ENCODE measurements at regions not wholly inside any gene's neighbourhood (a gene's known extent, or its start where the extent isn't known, plus 50 kb on each side); places are given as distances from the start of the nearest gene placed in this dataset.

GRCh38 chr2:76019128-76019527 lies 308.4 kb upstream of the GCFC2 start:
- H3K4me1 ChIP-seq = no peaks in the 10 kb centered on the region
- 37 to 41% (median 37%) methylated on average over 2 of the region's 2 CpGs for WGBS, 3 donors
- H3K9me3 ChIP-seq = no peaks in the 10 kb centered on the region
- no peak overlapping the region for H3K4me3 ChIP-seq
- DNase-seq = no peak
- peak in 2 of 4 donors; percentile 40 to 71 for ATAC-seq
- intact Hi-C loops (cut with DNase I) = no loop called here
- TF ChIP-seq, protein P1, sequence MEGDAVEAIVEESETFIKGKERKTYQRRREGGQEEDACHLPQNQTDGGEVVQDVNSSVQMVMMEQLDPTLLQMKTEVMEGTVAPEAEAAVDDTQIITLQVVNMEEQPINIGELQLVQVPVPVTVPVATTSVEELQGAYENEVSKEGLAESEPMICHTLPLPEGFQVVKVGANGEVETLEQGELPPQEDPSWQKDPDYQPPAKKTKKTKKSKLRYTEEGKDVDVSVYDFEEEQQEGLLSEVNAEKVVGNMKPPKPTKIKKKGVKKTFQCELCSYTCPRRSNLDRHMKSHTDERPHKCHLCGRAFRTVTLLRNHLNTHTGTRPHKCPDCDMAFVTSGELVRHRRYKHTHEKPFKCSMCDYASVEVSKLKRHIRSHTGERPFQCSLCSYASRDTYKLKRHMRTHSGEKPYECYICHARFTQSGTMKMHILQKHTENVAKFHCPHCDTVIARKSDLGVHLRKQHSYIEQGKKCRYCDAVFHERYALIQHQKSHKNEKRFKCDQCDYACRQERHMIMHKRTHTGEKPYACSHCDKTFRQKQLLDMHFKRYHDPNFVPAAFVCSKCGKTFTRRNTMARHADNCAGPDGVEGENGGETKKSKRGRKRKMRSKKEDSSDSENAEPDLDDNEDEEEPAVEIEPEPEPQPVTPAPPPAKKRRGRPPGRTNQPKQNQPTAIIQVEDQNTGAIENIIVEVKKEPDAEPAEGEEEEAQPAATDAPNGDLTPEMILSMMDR (IDR thresholded peaks at IDR 0.05) = no peak
- H3K27me3 ChIP-seq (ENCODE audit: insufficient read depth in 3 of 3, low read length in 2 of 3) = no peaks in the 10 kb centered on the region
- no peak overlapping the region for H3K27ac ChIP-seq
- H3K36me3 ChIP-seq (ENCODE audit: insufficient read depth in 1 of 2, low read depth in 1 of 2) = no peaks in the 10 kb centered on the region

DNA sequence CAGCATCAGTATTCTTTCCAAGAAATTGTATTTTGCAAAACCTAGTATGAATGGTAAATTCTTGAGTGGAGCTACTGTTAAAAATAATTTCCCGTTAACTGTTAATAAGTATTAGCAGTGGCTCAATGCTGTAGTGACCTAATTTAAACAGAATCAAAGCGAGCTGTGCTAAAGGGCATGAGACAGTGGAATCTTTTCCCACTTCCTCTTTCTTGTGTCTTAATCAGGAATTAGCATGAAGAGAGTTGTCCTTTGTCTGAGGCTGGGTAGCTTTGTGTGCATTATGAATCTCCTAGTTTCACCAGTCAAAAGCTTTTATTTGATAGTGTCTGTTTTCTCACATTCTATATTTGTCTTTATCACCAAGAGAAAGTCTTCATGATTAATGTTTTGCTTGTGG lies 298.8 kb upstream of the GCFC2 start:
- ATAC-seq = no peak
- DNase-seq = no peak
- intact Hi-C loops (cut with DNase I) = no loop called here
- TF ChIP-seq, protein P1 (IDR thresholded peaks at IDR 0.05) = no peak
- Histone ChIP-seq H3K4me3 (no peak overlapping the region), H3K27ac (no peak overlapping the region), H3K36me3 (ENCODE audit: insufficient read depth in 1 of 2, low read depth in 1 of 2) (no peaks in the 10 kb centered on the region), H3K4me1 (no peaks in the 10 kb centered on the region), H3K9me3 (no peaks in the 10 kb centered on the region), H3K27me3 (ENCODE audit: insufficient read depth in 3 of 3, low read length in 2 of 3) (peaks cover 0 to 2% (median 0%) of the 10 kb centered on the region in 3 donors)
- WGBS, 3 donors = 78 to 81% (median 80%) methylated on average over 2 of the region's 2 CpGs

DNA sequence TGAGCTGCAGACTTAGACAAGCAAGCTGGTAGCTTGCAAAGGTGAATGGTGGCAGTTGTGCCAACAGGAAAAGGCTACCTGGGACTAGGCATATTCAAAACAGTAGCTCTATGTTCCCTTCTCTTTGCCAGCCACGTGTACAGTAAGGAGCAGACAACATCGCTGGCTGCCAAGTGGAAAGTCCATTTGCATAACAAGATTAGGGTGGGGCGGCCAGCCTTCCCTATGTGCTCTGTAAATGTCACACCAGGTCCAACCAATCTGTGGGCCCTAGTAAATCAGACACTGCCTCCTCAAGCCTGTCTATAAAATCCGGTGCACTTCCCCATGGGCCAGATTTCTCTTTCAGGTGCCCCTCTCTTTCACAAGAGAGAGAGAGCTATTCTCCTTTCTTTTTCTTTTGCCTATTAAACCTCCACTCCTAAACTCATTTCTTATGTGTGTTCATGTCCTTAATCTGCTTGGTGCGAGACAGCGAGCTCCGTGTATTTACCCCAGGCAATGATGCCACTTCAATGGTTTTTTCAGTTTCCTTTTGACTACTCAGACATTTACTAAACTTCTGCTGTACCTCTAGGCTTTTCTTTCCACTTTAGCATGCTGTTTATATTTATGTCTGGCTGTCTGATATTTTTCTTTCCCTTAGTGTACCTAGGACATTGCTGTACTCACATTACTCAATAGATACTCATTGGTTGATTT lies 297.4 kb upstream of the GCFC2 start:
- Histone ChIP-seq H3K4me1 (no peaks in the 10 kb centered on the region), H3K9me3 (no peaks in the 10 kb centered on the region), H3K36me3 (ENCODE audit: insufficient read depth in 1 of 2, low read depth in 1 of 2) (no peaks in the 10 kb centered on the region), H3K27ac (no peak overlapping the region), H3K4me3 (no peak overlapping the region), H3K27me3 (ENCODE audit: insufficient read depth in 3 of 3, low read length in 2 of 3) (no peaks in the 10 kb centered on the region)
- 63 to 72% (median 66%) methylated on average over 7 of the region's 7 CpGs for WGBS, 3 donors
- TF ChIP-seq, protein P1 (IDR thresholded peaks at IDR 0.05) = no peak
- ATAC-seq (no peak), DNase-seq (no peak)
- intact Hi-C loops (cut with DNase I) = no loop called here

DNA sequence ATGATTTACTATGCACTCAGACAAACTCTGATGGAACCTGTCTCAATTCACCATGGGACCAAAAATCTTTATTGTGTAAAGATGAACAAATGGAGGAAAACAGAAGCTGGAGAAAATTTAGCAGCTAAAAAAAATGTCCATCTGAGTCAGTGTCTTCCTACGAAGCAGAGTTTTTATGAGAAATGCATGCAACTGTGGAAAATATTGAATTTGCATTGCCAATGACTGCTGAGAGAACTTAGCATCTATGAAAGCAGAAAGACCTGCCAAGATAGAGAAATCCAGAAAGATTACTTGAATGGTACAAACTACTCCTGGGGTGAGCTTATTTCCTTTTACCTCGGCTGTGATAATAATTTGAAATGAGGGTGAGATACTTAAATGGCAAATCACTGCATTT lies 289.7 kb upstream of the GCFC2 start:
- H3K4me3 ChIP-seq = no peak overlapping the region
- H3K36me3 ChIP-seq (ENCODE audit: insufficient read depth in 1 of 2, low read depth in 1 of 2) = no peaks in the 10 kb centered on the region
- H3K4me1 ChIP-seq = no peaks in the 10 kb centered on the region
- intact Hi-C loops (cut with DNase I) = no loop called here
- H3K27ac ChIP-seq = no peak overlapping the region
- no peaks in the 10 kb centered on the region for H3K27me3 ChIP-seq (ENCODE audit: insufficient read depth in 3 of 3, low read length in 2 of 3)
- DNase-seq = no peak
- H3K9me3 ChIP-seq = no peaks in the 10 kb centered on the region
- TF ChIP-seq, protein P1 (IDR thresholded peaks at IDR 0.05) = no peak
- 60 to 86% (median 76%) methylated on average over 2 of the region's 2 CpGs for WGBS, 3 donors
- no peak for ATAC-seq

GRCh38 chr2:75998451-75998850 lies 287.7 kb upstream of the GCFC2 start:
- intact Hi-C loops (cut with DNase I) = no loop called here
- Histone ChIP-seq H3K36me3 (ENCODE audit: insufficient read depth in 1 of 2, low read depth in 1 of 2) (no peaks in the 10 kb centered on the region), H3K27ac (no peak overlapping the region), H3K4me1 (no peaks in the 10 kb centered on the region), H3K9me3 (peaks cover 3% of the 10 kb centered on the region), H3K27me3 (ENCODE audit: insufficient read depth in 3 of 3, low read length in 2 of 3) (no peaks in the 10 kb centered on the region), H3K4me3 (no peak overlapping the region)
- WGBS, 3 donors = 88 to 91% (median 89%) methylated on average over 2 of the region's 2 CpGs
- DNase-seq = no peak
- TF ChIP-seq, protein P1 (IDR thresholded peaks at IDR 0.05) = no peak
- no peak for ATAC-seq
